Globus pallidus (tissue), 1 donor: ENCODE measurements at regions not wholly inside any gene's neighbourhood (a gene's known extent, or its start where the extent isn't known, plus 50 kb on each side); places are given as distances from the start of the nearest gene placed in this dataset.

ENCODE experiments used
- DNase-seq: peaks from one replicate; pipeline ENCODE4 v3.0.0-alpha.2; 2015; ENCODE audit warnings: low spot score

DNA sequence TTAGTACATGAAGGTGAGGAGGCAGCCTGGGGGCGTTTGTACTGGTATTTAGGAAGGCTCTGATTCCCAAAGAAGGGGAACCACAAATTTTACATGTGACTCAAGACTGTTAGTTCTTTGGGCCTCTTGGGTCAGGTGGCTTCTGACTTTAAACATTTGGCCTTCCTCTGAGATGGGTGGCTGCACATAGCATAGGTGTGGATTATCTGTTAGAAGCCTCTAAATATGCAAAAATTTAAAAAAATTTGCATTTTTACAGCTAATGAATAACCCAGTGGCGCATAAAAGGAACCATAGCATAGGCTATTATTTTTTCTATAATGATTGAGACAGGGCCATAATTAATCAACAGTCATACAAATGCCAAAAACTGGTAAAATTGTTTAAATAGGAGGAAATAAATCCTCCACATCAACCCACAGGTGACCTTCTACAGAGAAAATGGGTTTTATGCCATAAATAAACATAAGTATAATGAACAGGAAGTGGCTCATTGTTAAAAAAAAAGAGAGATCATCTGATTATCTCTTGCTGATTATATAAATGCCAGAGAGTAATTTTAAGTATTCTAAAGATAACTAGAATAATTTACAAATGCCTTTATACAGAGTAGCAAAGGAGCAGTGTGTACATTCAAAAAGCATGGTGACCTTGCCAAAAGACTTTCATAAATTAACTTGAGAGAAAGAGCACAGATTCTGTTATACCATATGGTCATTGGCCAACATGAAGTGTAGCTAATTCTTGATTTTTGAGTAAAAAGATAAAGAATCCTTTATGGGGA is 284.2 kb upstream of the ATP2B1 start:
- DNase-seq = no peak

- DNase-seq = no peak
Observed at GRCh38 chr12:89991807-89992590, 283.4 kb upstream of the ATP2B1 start.

GRCh38 chr12:89988188-89988915 is 279.7 kb upstream of the ATP2B1 start:
- no peak for DNase-seq

DNA sequence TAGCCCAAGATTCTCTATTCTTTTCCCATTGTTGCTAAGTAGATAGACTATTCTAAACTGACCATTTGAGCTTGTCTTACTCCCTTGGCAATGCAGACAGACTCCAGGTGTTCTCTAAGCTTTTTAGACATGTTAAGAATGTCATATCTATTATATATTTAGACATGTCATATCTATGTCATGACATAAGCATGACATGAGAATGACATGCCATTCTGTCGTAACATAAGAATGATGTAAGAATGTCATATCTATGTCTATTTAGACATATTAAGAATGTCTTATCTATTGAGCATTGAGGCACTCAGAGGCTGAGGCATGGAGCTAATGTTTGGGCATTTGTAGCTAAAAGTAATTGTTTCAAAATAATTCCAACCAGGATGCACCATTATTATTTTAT is 277.3 kb upstream of the ATP2B1 start:
- no peak for DNase-seq

GRCh38 chr12:89984846-89985245 is 276.2 kb upstream of the ATP2B1 start:
- DNase-seq = no peak

- no peak for DNase-seq
Observed at GRCh38 chr12:89983622-89984021, 275.0 kb upstream of the ATP2B1 start.

DNA sequence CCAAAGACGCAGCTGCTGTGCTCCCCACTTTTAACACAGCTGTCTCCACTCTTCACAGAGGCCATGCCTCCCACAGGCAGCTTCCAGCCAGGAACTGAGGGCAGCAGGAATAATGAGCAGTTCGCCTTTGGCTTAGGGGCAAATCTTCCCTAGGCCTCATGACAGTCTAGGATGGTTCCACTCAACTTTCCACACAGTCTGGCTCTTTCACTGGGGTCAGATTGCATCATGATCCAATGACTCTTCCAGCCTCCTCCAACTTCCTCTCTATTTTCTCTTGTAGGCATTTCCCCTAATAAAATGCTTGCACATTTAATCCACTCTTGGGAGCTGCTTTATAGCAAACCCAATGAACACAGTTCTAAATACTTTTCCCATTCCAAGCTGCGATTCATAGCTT is 271.6 kb upstream of the ATP2B1 start:
- no peak for DNase-seq

DNA sequence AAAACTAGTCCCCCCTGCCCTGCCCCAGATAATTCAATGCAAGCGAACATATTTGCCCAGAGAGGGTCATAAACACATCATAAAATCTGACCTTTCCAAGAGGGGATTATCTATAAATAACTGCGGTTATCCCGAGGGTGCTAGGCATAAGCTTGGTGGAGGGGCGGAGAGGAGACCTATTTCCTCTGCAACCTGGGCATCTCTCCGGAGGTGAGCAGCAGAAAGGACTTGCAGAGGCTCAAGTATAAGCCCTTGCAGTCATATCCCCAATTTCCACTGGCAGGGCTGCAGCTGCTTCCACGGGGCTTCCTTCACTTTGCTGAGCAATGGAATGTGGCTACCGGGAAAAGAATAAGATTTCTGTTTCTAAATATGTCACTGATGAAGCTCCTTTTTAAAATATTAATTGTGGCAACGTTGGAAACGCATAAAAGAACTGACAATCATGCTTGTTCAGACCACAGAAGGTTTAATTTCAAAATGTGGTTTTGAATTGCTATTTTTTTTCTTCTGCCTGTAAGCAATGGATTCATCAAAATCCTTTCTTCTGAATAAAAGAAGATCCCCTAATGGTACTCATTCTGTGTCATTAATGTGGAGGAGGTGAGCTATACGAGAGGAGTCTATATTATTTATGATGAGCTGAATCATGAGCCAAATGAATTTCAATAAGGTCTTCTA is 268.9 kb upstream of the ATP2B1 start:
- no peak for DNase-seq

GRCh38 chr12:89976866-89977265 is 268.2 kb upstream of the ATP2B1 start:
- no peak for DNase-seq

DNA sequence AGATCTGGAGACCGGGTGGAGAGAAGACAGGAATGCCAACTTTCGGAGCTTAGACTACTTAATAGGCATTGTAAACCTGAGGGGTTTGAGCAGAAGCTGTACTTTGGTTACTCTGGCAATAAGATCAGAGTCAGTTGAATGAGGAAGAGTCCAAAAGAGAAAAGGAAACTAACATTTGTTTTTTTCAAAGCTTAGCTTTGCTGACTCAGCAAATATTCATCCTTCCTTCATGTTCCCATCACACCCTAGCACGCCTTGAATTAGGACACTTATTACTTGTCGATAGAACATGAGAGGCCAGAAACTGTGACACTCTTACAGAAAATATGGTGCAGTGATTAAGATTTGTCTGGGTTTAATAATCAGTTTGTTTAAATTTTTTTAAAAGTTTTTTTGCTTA is 266.9 kb upstream of the ATP2B1 start:
- DNase-seq = no peak

DNA sequence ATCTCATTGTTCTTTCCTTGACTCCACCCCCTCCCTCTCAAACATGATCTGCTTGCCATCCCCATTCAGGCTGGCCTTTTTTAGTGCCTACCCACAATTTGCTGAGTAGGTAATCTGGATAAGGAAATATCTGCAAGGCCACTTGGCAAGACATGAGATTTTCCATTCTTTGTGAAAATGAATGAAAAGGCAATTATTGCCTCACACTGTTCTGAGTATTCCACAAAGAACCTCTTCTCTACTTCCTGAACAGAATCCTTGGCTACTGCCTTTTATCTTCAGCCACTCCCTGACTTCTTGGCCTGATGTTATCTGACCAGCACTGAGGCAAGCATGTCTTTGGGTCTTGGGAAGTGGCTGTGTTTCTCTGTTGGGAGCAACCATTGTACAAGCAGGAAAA is 263.2 kb upstream of the ATP2B1 start:
- no peak for DNase-seq

DNA sequence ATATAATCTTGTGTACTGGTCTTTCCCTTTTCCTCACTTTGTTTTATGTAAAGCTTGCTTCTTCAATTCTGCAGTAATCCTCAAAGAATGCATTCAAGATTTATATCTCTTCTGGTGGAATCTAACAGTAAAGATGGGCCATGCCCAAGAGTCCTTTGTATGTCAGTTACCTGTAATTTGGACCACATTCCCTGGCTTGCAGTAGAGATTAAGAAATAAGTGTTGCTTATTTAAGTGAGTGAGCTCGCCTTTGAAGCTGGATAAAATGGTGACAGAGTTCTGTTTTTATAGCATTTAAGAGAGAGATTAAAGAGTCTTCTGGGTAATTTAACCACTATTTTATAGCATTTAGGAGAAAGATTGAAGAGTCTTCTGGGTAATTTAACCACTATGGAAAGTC is 262.1 kb upstream of the ATP2B1 start:
- no peak for DNase-seq

DNA sequence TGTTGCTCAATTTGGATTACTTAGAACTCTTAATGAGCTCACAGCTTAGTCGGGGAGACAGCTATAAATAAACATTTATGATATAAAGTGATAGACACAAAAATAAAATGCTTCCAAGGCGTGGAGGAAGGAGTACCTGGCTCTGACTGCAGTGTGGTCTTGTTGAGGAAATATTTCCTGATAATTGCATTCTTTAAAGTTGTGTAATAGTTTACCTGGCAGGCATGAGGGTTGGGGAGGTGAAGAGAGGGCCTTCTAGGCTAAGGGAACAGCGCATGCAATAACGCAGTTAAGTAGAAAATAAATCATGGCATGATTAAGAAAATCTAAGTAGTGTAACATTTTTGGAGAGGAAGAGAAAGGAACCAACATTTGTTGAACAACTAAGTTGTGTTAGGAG is 260.5 kb upstream of the ATP2B1 start:
- no peak for DNase-seq

DNA sequence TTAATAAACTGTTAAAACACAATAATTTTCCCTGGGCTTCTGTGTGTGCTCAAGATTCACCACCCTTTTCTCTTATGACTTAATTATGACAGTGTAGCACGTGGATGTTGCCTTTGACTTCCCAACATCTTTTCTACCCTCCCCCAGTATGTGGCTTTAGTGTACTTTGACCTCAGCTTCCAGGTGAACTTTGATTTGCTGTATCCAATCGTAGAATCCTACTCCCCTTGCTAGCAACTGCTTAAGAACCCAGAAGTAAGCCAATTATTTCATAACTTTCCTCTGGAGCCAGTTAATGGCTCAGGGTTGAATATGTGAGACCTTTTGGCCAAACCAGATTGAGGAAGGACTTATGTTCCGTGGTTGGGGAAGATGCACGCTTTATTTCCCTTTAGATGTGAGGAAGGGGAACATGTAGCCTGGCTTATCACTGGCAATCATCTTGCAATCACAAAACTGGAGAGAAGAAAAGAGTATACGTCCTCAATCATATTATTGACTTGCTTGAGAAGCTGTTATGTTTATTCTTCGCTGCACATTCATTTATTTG is 259.6 kb upstream of the ATP2B1 start:
- DNase-seq = no peak

DNA sequence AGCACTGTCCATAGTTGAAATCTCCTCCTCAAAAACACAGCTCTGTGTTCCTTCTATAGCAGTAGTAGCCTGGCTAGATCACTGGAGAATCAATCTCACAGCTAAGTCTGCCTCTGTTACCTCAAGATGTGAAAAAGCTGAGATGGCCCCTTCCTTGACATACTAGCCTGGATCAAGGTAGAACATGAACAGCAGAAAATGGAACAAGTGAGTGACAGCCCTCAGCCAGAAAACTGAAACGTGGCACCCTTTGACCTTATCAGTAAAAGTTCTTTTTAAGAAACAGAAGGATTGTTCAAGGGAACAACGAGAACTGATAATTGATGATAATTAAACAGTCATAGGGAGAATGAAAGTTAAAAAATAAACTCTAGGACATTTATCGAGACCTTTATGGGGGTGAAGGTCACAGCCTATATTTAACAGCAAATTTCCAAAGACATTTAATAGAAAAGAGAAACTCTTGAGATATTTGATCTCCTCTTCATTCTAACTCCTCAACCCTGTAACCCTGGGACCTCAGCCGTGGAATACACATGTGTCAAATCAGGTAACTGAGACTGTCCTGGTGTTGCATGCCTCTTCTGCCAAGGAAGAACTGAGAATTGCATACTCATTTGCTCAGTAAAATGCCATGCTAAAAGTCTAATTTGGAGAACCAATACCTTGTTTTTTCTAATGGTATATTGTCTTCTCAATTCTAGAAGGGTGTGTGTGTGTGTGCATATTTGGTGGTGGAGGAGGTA is 258.0 kb upstream of the ATP2B1 start:
- DNase-seq = no peak

DNA sequence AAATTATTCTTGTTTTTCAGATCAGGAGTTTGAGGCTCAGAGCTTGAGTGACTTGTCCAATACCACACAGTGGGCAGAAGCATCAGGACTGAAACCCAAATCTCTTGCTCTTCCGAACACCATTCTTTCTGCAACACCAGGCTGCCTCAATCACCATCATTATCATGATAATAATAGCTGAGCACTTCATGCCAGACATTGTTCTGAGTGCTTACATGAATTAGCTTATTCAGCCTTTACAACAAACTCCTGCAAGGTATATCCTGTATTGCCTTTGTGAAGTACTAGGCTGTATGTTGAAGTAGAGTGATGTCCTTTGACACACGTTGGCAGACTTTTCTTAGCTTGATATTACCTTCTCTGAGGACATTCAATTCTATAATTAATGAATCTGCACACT is 257.4 kb upstream of the ATP2B1 start:
- DNase-seq = no peak

- DNase-seq = no peak
Observed at GRCh38 chr12:89962648-89963047, 254.0 kb upstream of the ATP2B1 start.

DNA sequence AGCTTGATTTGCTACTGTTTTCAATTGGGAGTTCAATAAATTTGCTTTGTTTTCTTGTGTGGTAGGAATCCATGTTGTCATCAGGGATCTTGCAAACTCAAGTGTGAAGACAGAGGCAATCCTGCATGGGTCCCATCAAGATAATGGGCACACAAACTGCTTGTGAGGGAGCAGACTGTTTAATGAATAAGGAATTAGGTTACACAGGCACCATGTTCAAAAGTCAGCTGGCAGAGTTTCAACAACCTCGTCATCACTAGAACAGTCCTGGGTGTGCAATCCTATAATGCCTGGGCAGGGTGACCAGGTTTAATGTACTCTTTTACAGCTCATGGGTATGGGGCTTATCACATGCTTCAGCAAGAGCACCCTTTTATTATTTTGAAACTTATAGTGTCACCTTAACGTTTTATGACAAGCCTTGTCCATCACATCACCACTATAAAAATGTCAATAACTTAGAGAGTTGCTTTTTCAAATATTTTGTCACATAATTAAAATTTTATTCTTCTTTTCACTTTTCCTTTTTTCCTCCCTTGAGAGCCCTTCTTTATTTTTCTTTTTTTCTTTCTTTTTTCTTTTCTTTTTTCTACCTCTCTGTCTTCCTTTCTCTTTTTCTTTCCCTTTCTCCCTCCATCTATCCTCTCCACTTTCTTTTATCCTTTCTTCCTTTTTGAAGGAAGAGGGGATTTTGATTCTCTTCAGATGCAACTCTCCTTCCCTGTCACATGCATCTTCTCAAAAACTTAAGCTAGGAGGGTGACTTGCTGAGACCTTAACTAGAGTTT is 252.2 kb upstream of the ATP2B1 start:
- DNase-seq = no peak

DNA sequence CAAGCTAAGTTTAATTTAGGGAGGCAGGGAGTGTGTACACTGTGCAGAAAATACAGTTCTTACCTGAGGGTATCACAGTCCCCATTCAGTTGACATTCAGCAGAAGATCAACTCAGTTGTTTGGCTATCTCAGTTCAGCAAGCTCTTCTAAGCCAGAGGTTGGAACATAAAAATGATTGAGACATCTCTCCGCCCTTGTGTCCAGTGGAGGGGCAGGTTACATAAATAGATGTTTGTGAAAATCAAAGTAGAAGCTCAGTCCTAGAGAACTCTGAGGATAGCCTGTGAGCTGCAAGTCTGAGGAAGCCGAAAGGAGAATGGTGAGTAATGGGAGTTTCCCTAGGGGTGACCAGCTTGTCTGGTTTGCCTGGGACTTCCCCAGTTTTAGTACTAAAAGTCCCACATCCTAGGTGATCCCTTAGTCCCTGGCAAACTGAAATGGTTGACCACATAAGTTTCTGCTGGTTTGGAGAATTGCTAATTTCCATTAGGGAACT is 251.4 kb upstream of the ATP2B1 start:
- DNase-seq = no peak

DNA sequence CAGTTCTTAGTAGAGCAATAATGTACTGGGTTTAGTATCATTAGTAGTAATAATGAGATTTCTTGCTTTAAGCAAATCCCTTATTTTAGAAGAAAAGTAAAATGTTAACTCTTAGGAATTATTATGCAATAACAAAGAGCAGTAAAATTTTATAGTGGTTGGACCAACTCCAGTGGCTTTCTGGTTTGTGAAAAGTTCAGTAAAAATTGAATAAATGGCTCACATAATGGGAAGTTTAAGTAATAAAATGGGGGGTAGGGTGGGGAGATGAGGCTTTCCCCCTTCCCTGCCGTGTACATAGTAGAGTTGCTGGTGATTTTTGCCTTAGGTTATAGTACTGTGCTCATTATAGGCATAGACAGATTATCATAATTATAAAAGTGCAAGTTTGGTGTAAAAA is 250.5 kb upstream of the ATP2B1 start:
- no peak for DNase-seq
